Calu3 (cell line): ENCODE measurements at regions not wholly inside any gene's neighbourhood (a gene's known extent, or its start where the extent isn't known, plus 50 kb on each side); places are given as distances from the start of the nearest gene placed in this dataset.

Experiments
- BruUV-seq: library from RNA; stranded (reverse); fragments of 400-500 nt; replicated peaks from 2 replicates; lab custom pipeline; 2021; lab: Mats Ljungman, UMichigan
- CTCF ChIA-PET: fragments of 300-600 bp; sonication (Branson Sonifier 250); formaldehyde crosslinking; loops from one replicate; lab custom pipeline; 2022; ENCODE audit warnings: antibody characterized with exemption; lab: Charles Lee
- DNase-seq: peaks from one replicate; pipeline ENCODE4 v3.0.0; 2022
- H3K27ac Mint-ChIP-seq: one replicate; pipeline ENCODE4 v1.8.0; 2022; ENCODE audit warnings: mixed read lengths; ENCODE audit not compliant: unreplicated experiment
- H3K27me3 Mint-ChIP-seq: one replicate; pipeline ENCODE4 v1.8.0; 2022; ENCODE audit warnings: mixed read lengths; ENCODE audit not compliant: unreplicated experiment
- H3K36me3 Mint-ChIP-seq: one replicate; pipeline ENCODE4 v1.8.0; 2022; ENCODE audit warnings: mild to moderate bottlenecking, moderate library complexity, mixed read lengths; ENCODE audit not compliant: insufficient read depth, unreplicated experiment
- H3K4me1 Mint-ChIP-seq: one replicate; pipeline ENCODE4 v1.8.0; 2022; ENCODE audit warnings: mild to moderate bottlenecking, low read depth, mixed read lengths; ENCODE audit not compliant: unreplicated experiment
- H3K4me3 Mint-ChIP-seq: one replicate; pipeline ENCODE4 v1.8.0; 2022; ENCODE audit warnings: mild to moderate bottlenecking, low read depth, moderate library complexity, mixed read lengths; ENCODE audit not compliant: unreplicated experiment
- H3K9me3 Mint-ChIP-seq: one replicate; pipeline ENCODE4 v1.8.0; 2022; ENCODE audit warnings: low read depth, mixed read lengths; ENCODE audit not compliant: unreplicated experiment
- intact Hi-C: fragments of 100-400 bp; cut with micrococcal nuclease; formaldehyde crosslinking; loops from one replicate; pipeline ENCODE4 v1.10.0; 2022; ENCODE audit not compliant: unreplicated experiment
- TF ChIP-seq, protein P1 (sequence below): fragments of 200-600 bp; IDR thresholded peaks from one replicate; pipeline ENCODE4 v1.8.0; 2022; ENCODE audit warnings: antibody characterized with exemption; ENCODE audit not compliant: unreplicated experiment

DNA sequence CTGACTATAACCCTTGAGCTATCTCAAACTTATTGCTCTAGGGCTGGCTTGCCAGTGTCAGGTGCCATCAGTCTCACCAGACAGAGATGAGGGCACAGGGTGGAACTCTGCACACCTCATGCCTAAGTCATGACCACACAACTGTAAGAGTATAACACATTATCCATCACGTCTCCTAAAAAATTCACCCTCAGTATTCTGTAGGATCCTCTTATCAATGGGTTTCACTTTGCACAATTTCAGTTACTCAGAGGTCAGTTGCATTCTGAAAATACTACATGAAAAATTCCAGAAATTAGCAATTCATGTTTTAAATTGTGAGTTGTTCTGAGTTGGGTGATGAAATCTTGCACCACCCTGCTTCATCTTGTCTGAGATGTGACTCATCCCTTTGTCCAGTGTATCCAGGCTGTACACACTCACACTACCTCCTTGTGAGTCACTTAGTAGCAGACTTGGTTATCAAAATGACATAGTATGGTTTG, 690.9 kb upstream of the CDH18 start:
- CTCF ChIA-PET, result no interaction called here
- Mint-ChIP-seq H3K9me3 (no peaks in the 10 kb centered on the region), H3K4me1 (peaks cover 8% of the 10 kb centered on the region), H3K36me3 (no peaks in the 10 kb centered on the region), H3K4me3 (no peak overlapping the region), H3K27ac (peak overlapping the region; percentile 84), H3K27me3 (no peaks in the 10 kb centered on the region)
- DNase-seq, result no peak
- no TSS peak for BruUV-seq
- intact Hi-C loops, result no loop called here
- TF ChIP-seq, protein P1, sequence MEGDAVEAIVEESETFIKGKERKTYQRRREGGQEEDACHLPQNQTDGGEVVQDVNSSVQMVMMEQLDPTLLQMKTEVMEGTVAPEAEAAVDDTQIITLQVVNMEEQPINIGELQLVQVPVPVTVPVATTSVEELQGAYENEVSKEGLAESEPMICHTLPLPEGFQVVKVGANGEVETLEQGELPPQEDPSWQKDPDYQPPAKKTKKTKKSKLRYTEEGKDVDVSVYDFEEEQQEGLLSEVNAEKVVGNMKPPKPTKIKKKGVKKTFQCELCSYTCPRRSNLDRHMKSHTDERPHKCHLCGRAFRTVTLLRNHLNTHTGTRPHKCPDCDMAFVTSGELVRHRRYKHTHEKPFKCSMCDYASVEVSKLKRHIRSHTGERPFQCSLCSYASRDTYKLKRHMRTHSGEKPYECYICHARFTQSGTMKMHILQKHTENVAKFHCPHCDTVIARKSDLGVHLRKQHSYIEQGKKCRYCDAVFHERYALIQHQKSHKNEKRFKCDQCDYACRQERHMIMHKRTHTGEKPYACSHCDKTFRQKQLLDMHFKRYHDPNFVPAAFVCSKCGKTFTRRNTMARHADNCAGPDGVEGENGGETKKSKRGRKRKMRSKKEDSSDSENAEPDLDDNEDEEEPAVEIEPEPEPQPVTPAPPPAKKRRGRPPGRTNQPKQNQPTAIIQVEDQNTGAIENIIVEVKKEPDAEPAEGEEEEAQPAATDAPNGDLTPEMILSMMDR, result no peak

DNA sequence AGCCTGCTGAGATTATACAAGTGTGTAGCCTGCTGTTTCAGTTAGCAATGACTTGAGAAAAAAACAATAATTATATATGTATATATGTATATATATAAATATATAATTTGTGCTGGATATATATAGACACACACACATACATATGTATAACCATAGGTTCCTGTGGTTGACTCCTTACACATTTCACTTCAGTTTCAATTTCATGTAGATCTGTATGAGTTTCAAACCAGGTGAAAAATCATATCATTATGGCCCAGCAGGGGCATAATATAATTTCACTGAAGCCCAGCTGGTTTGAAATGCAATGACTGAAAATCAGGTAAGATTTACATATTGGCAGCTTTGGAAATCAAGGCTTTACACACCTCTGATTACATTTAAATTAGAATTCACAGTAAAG, 690.4 kb upstream of the CDH18 start:
- BruUV-seq, result no TSS peak
- intact Hi-C loops, result no loop called here
- TF ChIP-seq, protein P1, result no peak
- Mint-ChIP-seq H3K9me3 (no peaks in the 10 kb centered on the region), H3K4me3 (no peak overlapping the region), H3K4me1 (peaks cover 8% of the 10 kb centered on the region), H3K27me3 (no peaks in the 10 kb centered on the region), H3K36me3 (no peaks in the 10 kb centered on the region), H3K27ac (peak overlapping the region; percentile 84)
- DNase-seq, result no peak
- CTCF ChIA-PET, result no interaction called here

DNA sequence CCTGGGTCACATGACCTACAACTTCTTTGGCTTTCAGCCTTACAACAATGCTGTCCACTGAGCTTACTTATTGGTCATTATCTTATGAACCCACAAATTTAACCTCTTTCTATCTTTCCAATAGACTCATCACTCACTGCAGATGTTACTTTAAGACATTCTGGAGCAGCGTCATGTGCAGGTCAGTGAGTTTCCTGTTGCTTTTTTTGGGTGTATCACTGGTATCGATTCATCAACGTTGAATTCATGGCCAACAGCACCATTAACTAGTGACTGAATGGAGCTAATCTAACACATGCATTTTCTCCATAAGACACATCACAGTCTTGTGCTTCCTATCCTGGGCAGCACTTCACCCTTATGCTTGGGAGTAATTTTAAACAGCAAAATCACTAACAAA, 672.6 kb upstream of the CDH18 start:
- Mint-ChIP-seq H3K4me3 (no peak overlapping the region), H3K9me3 (no peaks in the 10 kb centered on the region), H3K27ac (no peak overlapping the region), H3K27me3 (no peaks in the 10 kb centered on the region), H3K36me3 (no peaks in the 10 kb centered on the region), H3K4me1 (no peaks in the 10 kb centered on the region)
- no TSS peak for BruUV-seq
- TF ChIP-seq, protein P1, result no peak
- no peak for DNase-seq
- CTCF ChIA-PET, result no interaction called here
- intact Hi-C loops, result no loop called here

DNA sequence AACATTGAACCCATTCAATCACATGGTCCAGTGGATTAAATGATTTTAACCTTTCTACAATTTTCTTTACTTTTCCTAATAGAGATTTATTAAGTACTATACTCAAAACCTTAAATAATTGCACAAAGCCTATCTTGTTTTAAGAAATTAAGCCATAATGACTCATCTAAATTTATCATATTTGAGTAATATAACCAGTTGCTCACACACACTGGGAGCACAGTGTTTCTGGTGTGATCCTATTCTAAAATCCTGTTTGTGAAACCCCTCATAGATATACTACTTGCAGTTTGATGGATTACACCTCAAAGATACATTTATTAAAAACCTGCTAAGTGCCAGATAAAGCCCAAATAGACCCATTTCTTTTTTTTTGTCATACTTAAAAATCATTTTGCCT, 668.3 kb upstream of the CDH18 start:
- DNase-seq, result no peak
- no peaks in the 10 kb centered on the region for H3K27me3 Mint-ChIP-seq
- TF ChIP-seq, protein P1, result no peak
- H3K4me1 Mint-ChIP-seq, result no peaks in the 10 kb centered on the region
- no peak overlapping the region for H3K27ac Mint-ChIP-seq
- no TSS peak for BruUV-seq
- peaks cover 4% of the 10 kb centered on the region for H3K9me3 Mint-ChIP-seq
- H3K36me3 Mint-ChIP-seq, result no peaks in the 10 kb centered on the region
- intact Hi-C loops, result no loop called here
- no peak overlapping the region for H3K4me3 Mint-ChIP-seq
- CTCF ChIA-PET, result no interaction called here
